GM10248 (cell line): ENCODE measurements at regions not wholly inside any gene's neighbourhood (a gene's known extent, or its start where the extent isn't known, plus 50 kb on each side); places are given as distances from the start of the nearest gene placed in this dataset.

Experiments used
- CTCF ChIA-PET: fragments of 300-600 bp; sonication (Branson Sonifier 250); formaldehyde crosslinking; extraction: SDS; loops from one replicate; lab custom pipeline; 2021; ENCODE audit warnings: antibody characterized with exemption; lab: Yijun Ruan, JAX
- POLR2A ChIA-PET: fragments of 350-650 bp; sonication (Branson Sonifier 250); formaldehyde crosslinking; extraction: SDS; loops from one replicate; lab custom pipeline; 2020; ENCODE audit warnings: antibody characterized with exemption; lab: Yijun Ruan, JAX
- DNase-seq: peaks from one replicate; pipeline ENCODE4 v3.0.0; 2012; ENCODE audit errors: extremely low spot score
- CTCF ChIP-seq: IDR thresholded peaks from 2 replicates; pipeline ENCODE4 v1.5.1; 2012; ENCODE audit warnings: mild to moderate bottlenecking, low read depth; ENCODE audit errors: extremely low read depth, missing control alignments, control extremely low read depth

DNA sequence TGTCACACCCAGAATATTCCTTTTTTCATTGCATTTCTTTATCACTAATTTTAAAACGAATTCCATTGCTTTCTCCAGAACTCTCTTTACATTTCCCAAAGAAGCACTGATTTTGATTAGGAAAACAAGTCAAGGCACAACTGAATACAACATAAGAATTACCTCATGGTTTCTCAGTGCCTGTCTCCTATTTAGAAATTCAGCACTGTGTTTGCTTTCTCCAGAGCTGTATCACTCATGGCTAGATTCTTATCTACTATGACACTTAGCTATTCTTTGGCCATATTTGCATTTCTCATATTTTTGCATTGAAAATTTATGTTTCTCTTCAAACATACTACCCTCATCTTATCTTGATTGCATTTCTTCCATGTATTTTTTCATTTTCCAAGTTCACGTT is 1402.0 kb downstream of the MRPL39 start:
- ChIA-PET CTCF (interaction anchor here (1.2 kb wide), 1 partner anchor 19 kb away, joined by 3 read pairs; no protein-coding TSS in a partner anchor), POLR2A (no interaction called here)
- no peak for DNase-seq
- TF ChIP-seq CTCF: no peak

GRCh38 chr21:24204641-24205040 is 1402.6 kb downstream of the MRPL39 start:
- CTCF ChIA-PET: interaction anchor here (0.7 to 1.2 kb wide), 2 partner anchors 20 to 33 kb away, joined by 3 read pairs; no protein-coding TSS in a partner anchor

GRCh38 chr21:24200052-24200451 is 1407.2 kb downstream of the MRPL39 start:
- CTCF ChIA-PET: no interaction called here

More at GRCh38 chr21:24204641-24205040, 1402.6 kb downstream of the MRPL39 start:
- no peak for DNase-seq
- POLR2A ChIA-PET: no interaction called here
- no peak for TF ChIP-seq CTCF

DNA sequence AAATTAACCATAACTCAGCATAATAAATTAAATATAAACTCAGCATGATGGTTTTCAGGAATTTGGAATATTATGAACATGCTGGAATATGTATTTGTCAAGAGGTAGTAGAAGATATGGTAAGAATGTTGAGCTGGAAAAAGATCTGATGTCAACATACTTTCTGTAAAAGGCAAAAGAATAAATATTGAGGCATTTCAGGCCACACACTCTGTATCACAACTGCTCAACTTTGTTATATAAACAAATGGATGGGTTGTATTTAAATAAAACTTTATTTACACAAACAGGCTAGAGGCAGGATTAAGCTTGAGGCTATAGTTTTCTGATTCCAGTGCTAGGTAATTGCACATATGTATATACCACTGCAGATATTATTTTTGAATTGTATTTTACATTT is 1409.4 kb downstream of the MRPL39 start:
- ChIA-PET POLR2A (no interaction called here), CTCF (no interaction called here)
- no peak for DNase-seq
- no peak for TF ChIP-seq CTCF

More at GRCh38 chr21:24200052-24200451, 1407.2 kb downstream of the MRPL39 start:
- no peak for DNase-seq
- TF ChIP-seq CTCF: no peak
- POLR2A ChIA-PET: no interaction called here

DNA sequence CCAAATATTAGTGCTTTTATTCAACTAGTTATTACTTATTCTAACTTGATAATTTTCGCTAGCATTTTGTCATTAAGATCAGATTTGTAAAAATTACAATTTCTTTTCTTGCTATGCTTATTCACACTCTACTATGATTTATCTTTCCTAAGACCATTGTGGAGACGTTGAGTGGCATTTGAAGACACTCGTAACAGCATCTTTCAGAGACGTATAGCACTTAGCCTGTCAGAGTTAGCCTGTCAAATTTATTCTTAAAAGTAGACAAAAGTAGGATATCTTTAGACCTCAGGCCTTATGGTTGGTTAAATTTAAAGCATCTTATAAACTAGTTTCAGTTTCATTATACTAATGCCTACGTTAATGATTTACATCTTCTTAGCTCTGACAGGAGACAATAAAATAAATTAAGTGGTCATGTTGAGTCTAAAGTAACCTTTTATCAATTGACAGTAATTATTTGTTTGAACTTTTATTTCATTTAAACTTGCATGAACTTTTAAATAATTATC is 1410.1 kb downstream of the MRPL39 start:
- no peak for DNase-seq
- ChIA-PET CTCF (no interaction called here), POLR2A (no interaction called here)
- TF ChIP-seq CTCF: no peak

DNA sequence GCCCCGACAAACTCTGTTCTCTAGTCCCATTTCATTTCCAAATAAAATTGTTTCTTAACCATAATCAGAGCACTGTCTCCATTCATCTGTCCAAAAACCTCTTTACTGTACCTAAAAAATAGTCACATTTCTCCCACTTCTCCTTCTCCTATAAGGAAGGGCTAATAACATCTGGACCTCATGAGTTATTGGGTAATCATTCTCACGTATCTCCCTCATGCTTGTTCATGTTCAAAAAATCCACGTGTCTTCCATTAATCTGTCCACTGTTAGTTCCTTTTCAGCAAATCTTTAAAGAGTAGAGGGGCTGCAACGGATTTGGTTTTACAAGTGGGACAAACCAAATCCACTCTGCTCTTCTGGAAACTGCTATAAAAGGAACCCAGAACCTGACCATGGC is 1418.8 kb downstream of the MRPL39 start:
- POLR2A ChIA-PET: no interaction called here
- DNase-seq: no peak
- CTCF ChIA-PET: no interaction called here
- no peak for TF ChIP-seq CTCF
